HG03460 (cell line): ENCODE measurements at regions not wholly inside any gene's neighbourhood (a gene's known extent, or its start where the extent isn't known, plus 50 kb on each side); places are given as distances from the start of the nearest gene placed in this dataset.

Experiments
- ATAC-seq: cut with Tn5 transposase; IDR thresholded peaks from one replicate; pipeline ENCODE4 v1.9.1; 2021; ENCODE audit not compliant: unreplicated experiment

- ATAC-seq = no peak
These were observed 120.8 kb downstream of the CEBPB start for GRCh38 chr20:50311308-50312001.

GRCh38 chr20:50312002-50312681 lies 121.5 kb downstream of the CEBPB start:
- ATAC-seq = no peak

- no peak for ATAC-seq
These were observed 122.3 kb downstream of the CEBPB start for GRCh38 chr20:50312682-50313521.

GRCh38 chr20:50313522-50313820 lies 122.8 kb downstream of the CEBPB start:
- no peak for ATAC-seq

- ATAC-seq = no peak
These were observed 123.4 kb downstream of the CEBPB start for GRCh38 chr20:50313827-50314677.

- no peak for ATAC-seq
These were observed 124.2 kb downstream of the CEBPB start for GRCh38 chr20:50314678-50315335.

GRCh38 chr20:50315586-50316551 lies 125.2 kb downstream of the CEBPB start:
- no peak for ATAC-seq

GRCh38 chr20:50317116-50317515 lies 126.5 kb downstream of the CEBPB start:
- ATAC-seq = no peak

GRCh38 chr20:50317609-50318008 lies 127.0 kb downstream of the CEBPB start:
- no peak for ATAC-seq

GRCh38 chr20:50318710-50319109 lies 128.1 kb downstream of the CEBPB start:
- ATAC-seq = no peak

- no peak for ATAC-seq
These were observed 129.6 kb downstream of the CEBPB start for GRCh38 chr20:50320005-50320900.

- no peak for ATAC-seq
These were observed 130.5 kb downstream of the CEBPB start for GRCh38 chr20:50320901-50321796.

GRCh38 chr20:50321797-50322480 lies 131.3 kb downstream of the CEBPB start:
- no peak for ATAC-seq

GRCh38 chr20:50322703-50323131 lies 132.1 kb downstream of the CEBPB start:
- ATAC-seq = no peak

GRCh38 chr20:50323209-50323608 lies 132.6 kb downstream of the CEBPB start:
- no peak for ATAC-seq
